ENCODE measurements at regions not wholly inside any gene's neighbourhood (a gene's known extent, or its start where the extent isn't known, plus 50 kb on each side); places are given as distances from the start of the nearest gene placed in this dataset.
"Not testable (repeated sequence)": the region's sequence is repeated elsewhere in the genome, so short reads cannot be mapped to it uniquely, and the experiment has no call there.

DNA sequence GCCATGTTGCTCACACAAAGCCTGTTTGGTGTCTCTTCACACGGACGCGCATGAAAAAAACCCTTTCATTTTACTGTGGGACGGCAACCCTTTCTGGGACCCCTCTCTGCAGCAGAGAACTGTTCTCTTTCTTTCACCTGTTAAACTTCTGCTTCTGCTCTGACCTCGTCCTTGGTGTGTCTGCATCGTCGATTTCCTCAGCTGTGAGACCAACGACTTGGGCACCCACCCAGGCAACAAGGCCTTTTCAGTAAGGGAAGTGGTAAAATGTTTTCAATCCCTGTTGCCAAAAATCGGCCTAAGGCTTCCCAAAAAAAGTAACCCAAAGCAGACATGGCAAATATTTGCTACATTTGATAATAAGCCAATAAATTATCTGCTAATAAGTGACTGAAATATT is 515.3 kb downstream of the IRS2 start:
- TF ChIP-seq EZH2 (IDR thresholded peaks at IDR 0.05; ENCODE audit: low read length, unreplicated experiment) (no peak), CTCF (conservative IDR thresholded peaks at IDR 0.05; ENCODE audit: low read depth, low read length) (no peak), EZH2phosphoT487 (IDR thresholded peaks at IDR 0.05; ENCODE audit: borderline replicate concordance, low read length) (no peak)
- Histone ChIP-seq H3F3A (ENCODE audit: low read length, unreplicated experiment) (peaks cover 7% of the 10 kb centered on the region), H3K9ac (ENCODE audit: low read length) (peak overlapping the region; percentile 42), H3K9me2 (replicated peaks; ENCODE audit: low read length) (no peaks in the 10 kb centered on the region), H2AFZ (ENCODE audit: low read length) (no peak overlapping the region), H3K4me1 (ENCODE audit: insufficient read depth, low read length) (peaks cover 34% of the 10 kb centered on the region), H4K20me1 (ENCODE audit: low read length) (no peaks in the 10 kb centered on the region), H3K36me3 (ENCODE audit: low read depth, low read length) (peaks cover 11% of the 10 kb centered on the region; the same call in 1 of the 2 replicates), H3K27ac (ENCODE audit: low read length) (peak overlapping the region; percentile 83), H3K4me2 (ENCODE audit: low read length) (peak overlapping the region; percentile 56), H3K4me3 (ENCODE audit: low read length) (peak overlapping the region; percentile 21; the same call in 1 of the 2 replicates), H3K79me2 (ENCODE audit: low read length) (peaks cover 39% of the 10 kb centered on the region), H3K27me3 (ENCODE audit: low read length) (no peaks in the 10 kb centered on the region), H3K9me3 (ENCODE audit: low read length) (no peaks in the 10 kb centered on the region)
- intact Hi-C loops (cut with micrococcal nuclease) = loop anchor here (5.0 to 10.0 kb wide), 7 partner anchors 76 to 841 kb away; partner anchors contain the start of gene IRS2
- BruUV-seq (replicated peaks) = no TSS peak
- ChIA-PET CTCF (no interaction called here), POLR2A (ENCODE audit: unreplicated experiment) (interaction anchor here (0.6 kb wide), 1 partner anchor 771 kb away, joined by 5 read pairs; no protein-coding TSS in a partner anchor)
- DNase-seq (no peak), ATAC-seq (no peak)

GRCh38 chr13:109269381-109269780 is 517.0 kb downstream of the IRS2 start:
- Histone ChIP-seq H3K4me1 (ENCODE audit: insufficient read depth, low read length) (peaks cover 39% of the 10 kb centered on the region), H3K4me2 (ENCODE audit: low read length) (peak overlapping the region; percentile 62), H3K79me2 (ENCODE audit: low read length) (peaks cover 52% of the 10 kb centered on the region), H3K4me3 (ENCODE audit: low read length) (peak overlapping the region; percentile 50), H3K9ac (ENCODE audit: low read length) (peak overlapping the region; percentile 20; the same call in 1 of the 2 replicates), H3K36me3 (ENCODE audit: low read depth, low read length) (peaks cover 11% of the 10 kb centered on the region; the same call in 1 of the 2 replicates), H3K27ac (ENCODE audit: low read length) (peak overlapping the region; percentile 56)
- H3K27me3 ChIP-seq (ENCODE audit: low read length); H3F3A ChIP-seq (ENCODE audit: low read length, unreplicated experiment); H3K9me2 ChIP-seq (replicated peaks; ENCODE audit: low read length); H4K20me1 ChIP-seq (ENCODE audit: low read length); CTCF ChIA-PET; ATAC-seq; DNase-seq; H2AFZ ChIP-seq (ENCODE audit: low read length); BruUV-seq (replicated peaks); H3K9me3 ChIP-seq (ENCODE audit: low read length); POLR2A ChIA-PET (ENCODE audit: unreplicated experiment): not testable (repeated sequence)
- intact Hi-C loops (cut with micrococcal nuclease) = loop anchor here (10.0 kb wide), 2 partner anchors 55 to 745 kb away; no protein-coding TSS in a partner anchor

- peaks cover 11% of the 10 kb centered on the region; the same call in 1 of the 2 replicates for H3K36me3 ChIP-seq (ENCODE audit: low read depth, low read length)
These were observed 517.9 kb downstream of the IRS2 start for GRCh38 chr13:109268492-109268891.

DNA sequence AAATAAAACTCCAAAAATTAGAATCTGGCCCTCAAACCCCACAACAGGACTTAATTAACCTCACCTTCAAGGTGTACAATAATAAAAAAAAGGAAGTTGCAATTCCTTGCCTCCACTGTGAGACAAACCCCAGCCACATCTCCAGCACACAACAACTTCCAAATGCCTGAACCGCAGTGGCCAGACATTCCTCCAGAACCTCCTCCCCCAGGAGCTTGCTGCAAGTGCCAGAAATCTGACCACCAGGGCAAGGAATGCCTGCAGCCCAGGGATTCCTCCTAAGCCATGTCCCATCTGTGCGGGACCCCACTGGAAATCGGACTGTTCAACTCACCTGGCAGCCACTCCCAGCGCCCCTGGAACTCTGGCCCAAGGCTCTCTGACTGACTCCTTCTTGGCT is 519.0 kb downstream of the IRS2 start:
- POLR2A ChIA-PET (ENCODE audit: unreplicated experiment); H3K9me2 ChIP-seq (replicated peaks; ENCODE audit: low read length); BruUV-seq (replicated peaks); H4K20me1 ChIP-seq (ENCODE audit: low read length); H3K36me3 ChIP-seq (ENCODE audit: low read depth, low read length); CTCF ChIA-PET; H3K27me3 ChIP-seq (ENCODE audit: low read length); ATAC-seq; H3F3A ChIP-seq (ENCODE audit: low read length, unreplicated experiment); H3K9me3 ChIP-seq (ENCODE audit: low read length); DNase-seq; H2AFZ ChIP-seq (ENCODE audit: low read length): not testable (repeated sequence)
- Histone ChIP-seq H3K79me2 (ENCODE audit: low read length) (peaks cover 68% of the 10 kb centered on the region), H3K4me2 (ENCODE audit: low read length) (peak overlapping the region; percentile 61), H3K27ac (ENCODE audit: low read length) (peak overlapping the region; percentile 57), H3K9ac (ENCODE audit: low read length) (peak overlapping the region; percentile 61), H3K4me1 (ENCODE audit: insufficient read depth, low read length) (peaks cover 30% of the 10 kb centered on the region), H3K4me3 (ENCODE audit: low read length) (peak overlapping the region; percentile 68)
- intact Hi-C loops (cut with micrococcal nuclease) = loop anchor here (10.0 kb wide), 2 partner anchors 53 to 747 kb away; no protein-coding TSS in a partner anchor

More at GRCh38 chr13:109268492-109268891, 517.9 kb downstream of the IRS2 start:
- DNase-seq; H2AFZ ChIP-seq (ENCODE audit: low read length); BruUV-seq (replicated peaks); H3K9me3 ChIP-seq (ENCODE audit: low read length); POLR2A ChIA-PET (ENCODE audit: unreplicated experiment); H3F3A ChIP-seq (ENCODE audit: low read length, unreplicated experiment); CTCF ChIA-PET; H3K9me2 ChIP-seq (replicated peaks; ENCODE audit: low read length); H3K27me3 ChIP-seq (ENCODE audit: low read length); ATAC-seq; H4K20me1 ChIP-seq (ENCODE audit: low read length): not testable (repeated sequence)
- peaks cover 61% of the 10 kb centered on the region for H3K79me2 ChIP-seq (ENCODE audit: low read length)
- H3K9ac ChIP-seq (ENCODE audit: low read length) = peak overlapping the region; percentile 61
- H3K27ac ChIP-seq (ENCODE audit: low read length) = peak overlapping the region; percentile 57
- peaks cover 39% of the 10 kb centered on the region for H3K4me1 ChIP-seq (ENCODE audit: insufficient read depth, low read length)
- H3K4me3 ChIP-seq (ENCODE audit: low read length) = peak overlapping the region; percentile 68
- intact Hi-C loops (cut with micrococcal nuclease) = loop anchor here (10.0 kb wide), 2 partner anchors 54 to 746 kb away; no protein-coding TSS in a partner anchor
- peak overlapping the region; percentile 73 for H3K4me2 ChIP-seq (ENCODE audit: low read length)

DNA sequence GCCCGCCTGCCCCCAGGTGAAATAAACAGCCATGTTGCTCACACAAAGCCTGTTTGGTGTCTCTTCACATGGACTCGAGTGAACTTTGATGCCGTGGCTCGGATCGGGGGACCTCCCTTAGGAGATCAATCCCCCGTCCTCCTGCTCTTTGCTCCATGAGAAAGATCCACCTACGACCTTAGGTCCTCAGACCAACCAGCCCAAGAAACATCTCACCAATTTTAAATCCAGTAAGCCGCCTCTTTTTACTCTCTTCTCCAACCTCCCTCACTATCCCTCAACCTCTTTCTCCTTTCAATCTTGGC is 521.0 kb downstream of the IRS2 start:
- H3K4me3 ChIP-seq (ENCODE audit: low read length) = peak overlapping the region; percentile 68
- H3K36me3 ChIP-seq (ENCODE audit: low read depth, low read length); H3F3A ChIP-seq (ENCODE audit: low read length, unreplicated experiment); H3K9me2 ChIP-seq (replicated peaks; ENCODE audit: low read length); H4K20me1 ChIP-seq (ENCODE audit: low read length); H2AFZ ChIP-seq (ENCODE audit: low read length); POLR2A ChIA-PET (ENCODE audit: unreplicated experiment); CTCF ChIA-PET; H3K27me3 ChIP-seq (ENCODE audit: low read length); H3K9me3 ChIP-seq (ENCODE audit: low read length); ATAC-seq; BruUV-seq (replicated peaks): not testable (repeated sequence)
- peaks cover 27% of the 10 kb centered on the region for H3K4me1 ChIP-seq (ENCODE audit: insufficient read depth, low read length)
- intact Hi-C loops (cut with micrococcal nuclease) = loop anchor here (2.0 to 10.0 kb wide), 3 partner anchors 51 to 749 kb away; no protein-coding TSS in a partner anchor
- H3K27ac ChIP-seq (ENCODE audit: low read length) = peak overlapping the region; percentile 89
- H3K79me2 ChIP-seq (ENCODE audit: low read length) = peaks cover 74% of the 10 kb centered on the region
- peak overlapping the region; percentile 93 for H3K9ac ChIP-seq (ENCODE audit: low read length)
- peak; percentile 45 for DNase-seq
- peak overlapping the region; percentile 41 for H3K4me2 ChIP-seq (ENCODE audit: low read length)

All from PC-3 (cell line).